Vagina (tissue), 2 donors: ENCODE measurements at regions not wholly inside any gene's neighbourhood (a gene's known extent, or its start where the extent isn't known, plus 50 kb on each side); places are given as distances from the start of the nearest gene placed in this dataset.

Experiments used
- DNase-seq, 2 donors: peaks; one replicate each; pipeline ENCODE4 v3.0.0-alpha.2; 2017; ENCODE audit errors: extremely low spot score in 2 of 2
- H3K27ac ChIP-seq: fragments of 200-600 bp; sonication (generic); one replicate; pipeline ENCODE4 v1.5.1; 2019
- H3K27me3 ChIP-seq: fragments of 200-600 bp; sonication (generic); one replicate; pipeline ENCODE4 v1.5.1; 2019
- H3K36me3 ChIP-seq, 2 donors: fragments of 200-600 bp; sonication (generic); one replicate each; pipeline ENCODE4 v1.5.1; 2017 to 2019
- H3K4me1 ChIP-seq: fragments of 200-600 bp; sonication (generic); one replicate; pipeline ENCODE4 v1.5.1; 2019
- H3K4me3 ChIP-seq, 2 donors: fragments of 200-600 bp; sonication (generic); 1 replicate in 1 of 2; 2 replicates in 1 of 2; pipeline ENCODE4 v1.5.1; 2016 to 2019
- H3K9me3 ChIP-seq: fragments of 200-600 bp; sonication (generic); one replicate; pipeline ENCODE4 v1.5.1; 2019
- CTCF ChIP-seq, 3 experiments: fragments of 450-650 bp in 2 of 3; fragments of 200-600 bp in 1 of 3; sonication (generic) in 1 of 3; IDR thresholded peaks; one replicate each; pipeline ENCODE4 v1.5.1; 2017 to 2019; ENCODE audit warnings: antibody characterized with exemption in 3 of 3, mild to moderate bottlenecking in 2 of 3, moderate library complexity in 2 of 3
- POLR2A ChIP-seq, 2 donors: fragments of 450-650 bp; IDR thresholded peaks; one replicate each; pipeline ENCODE4 v1.6.1; 2017; ENCODE audit warnings: antibody characterized with exemption in 2 of 2, mild to moderate bottlenecking in 2 of 2, moderate library complexity in 2 of 2
- POLR2AphosphoS5 ChIP-seq, 2 donors: sonication (generic); formaldehyde crosslinking; IDR thresholded peaks; one replicate each; pipeline ENCODE4 v1.9.0; 2017; ENCODE audit warnings: antibody characterized with exemption in 2 of 2, mild to moderate bottlenecking in 2 of 2, low read depth in 1 of 2; ENCODE audit not compliant: insufficient read depth in 1 of 2
- intact Hi-C: fragments of 100-400 bp; cut with DNase I; formaldehyde crosslinking; loops from one replicate; pipeline ENCODE4 v1.15.1; 2023

GRCh38 chr12:61758661-61759060 is 501.5 kb upstream of the USP15 start:
- H3K27ac ChIP-seq = no peak overlapping the region
- TF ChIP-seq POLR2A (IDR thresholded peaks at IDR 0.05) = no peak
- H3K27me3 ChIP-seq = no peaks in the 10 kb centered on the region
- intact Hi-C loops = no loop called here
- no peaks in the 10 kb centered on the region for H3K4me1 ChIP-seq
- H3K9me3 ChIP-seq = no peaks in the 10 kb centered on the region
- H3K4me3 ChIP-seq = no peak overlapping the region
- no peak for DNase-seq
- H3K36me3 ChIP-seq = no peaks in the 10 kb centered on the region

GRCh38 chr12:61765926-61766325 is 494.3 kb upstream of the USP15 start:
- DNase-seq = no peak
- Histone ChIP-seq H3K4me1 (no peaks in the 10 kb centered on the region), H3K27me3 (no peaks in the 10 kb centered on the region), H3K27ac (no peak overlapping the region), H3K9me3 (no peaks in the 10 kb centered on the region), H3K4me3 (no peak overlapping the region), H3K36me3 (no peaks in the 10 kb centered on the region)
- intact Hi-C loops = no loop called here
- no peak for TF ChIP-seq CTCF (IDR thresholded peaks at IDR 0.05)
- TF ChIP-seq POLR2A (IDR thresholded peaks at IDR 0.05) = no peak
- no peak for TF ChIP-seq POLR2AphosphoS5 (IDR thresholded peaks at IDR 0.05; ENCODE audit: insufficient read depth in 1 of 2, low read depth in 1 of 2)

- Histone ChIP-seq H3K9me3 (no peaks in the 10 kb centered on the region), H3K27me3 (no peaks in the 10 kb centered on the region), H3K4me1 (no peaks in the 10 kb centered on the region), H3K4me3 (no peak overlapping the region), H3K36me3 (no peaks in the 10 kb centered on the region), H3K27ac (no peak overlapping the region)
- TF ChIP-seq CTCF (IDR thresholded peaks at IDR 0.05) (no peak), POLR2A (IDR thresholded peaks at IDR 0.05) (no peak), POLR2AphosphoS5 (IDR thresholded peaks at IDR 0.05; ENCODE audit: insufficient read depth in 1 of 2, low read depth in 1 of 2) (no peak)
- intact Hi-C loops = no loop called here
- DNase-seq = no peak
These were observed 479.8 kb upstream of the USP15 start for GRCh38 chr12:61780435-61780834.

GRCh38 chr12:61781021-61781581 is 479.1 kb upstream of the USP15 start:
- intact Hi-C loops = no loop called here
- Histone ChIP-seq H3K4me1 (no peaks in the 10 kb centered on the region), H3K4me3 (no peak overlapping the region), H3K27me3 (no peaks in the 10 kb centered on the region), H3K9me3 (no peaks in the 10 kb centered on the region), H3K36me3 (no peaks in the 10 kb centered on the region), H3K27ac (no peak overlapping the region)
- TF ChIP-seq CTCF (IDR thresholded peaks at IDR 0.05) = no peak
- TF ChIP-seq POLR2A (IDR thresholded peaks at IDR 0.05) = no peak
- TF ChIP-seq POLR2AphosphoS5 (IDR thresholded peaks at IDR 0.05; ENCODE audit: insufficient read depth in 1 of 2, low read depth in 1 of 2) = no peak
- no peak for DNase-seq

- no peaks in the 10 kb centered on the region for H3K9me3 ChIP-seq
- H3K27ac ChIP-seq = no peak overlapping the region
- intact Hi-C loops = no loop called here
- H3K27me3 ChIP-seq = no peaks in the 10 kb centered on the region
- TF ChIP-seq POLR2AphosphoS5 (IDR thresholded peaks at IDR 0.05; ENCODE audit: insufficient read depth in 1 of 2, low read depth in 1 of 2) (no peak), CTCF (IDR thresholded peaks at IDR 0.05) (no peak), POLR2A (IDR thresholded peaks at IDR 0.05) (no peak)
- H3K36me3 ChIP-seq = no peaks in the 10 kb centered on the region
- DNase-seq = no peak
- H3K4me3 ChIP-seq = no peak overlapping the region
- H3K4me1 ChIP-seq = no peaks in the 10 kb centered on the region
These were observed 463.4 kb upstream of the USP15 start for GRCh38 chr12:61796846-61797245.
